ENCODE measurements at regions not wholly inside any gene's neighbourhood (a gene's known extent, or its start where the extent isn't known, plus 50 kb on each side); places are given as distances from the start of the nearest gene placed in this dataset.

GRCh38 chr10:30169342-30169741 lies 110.0 kb upstream of the JCAD start:
- TF ChIP-seq GATA2 (IDR thresholded peaks at IDR 0.05; ENCODE audit: low read depth, low read length): no peak
- no peak for TF ChIP-seq GATA3 (IDR thresholded peaks at IDR 0.05; ENCODE audit: low read depth, low read length)

DNA sequence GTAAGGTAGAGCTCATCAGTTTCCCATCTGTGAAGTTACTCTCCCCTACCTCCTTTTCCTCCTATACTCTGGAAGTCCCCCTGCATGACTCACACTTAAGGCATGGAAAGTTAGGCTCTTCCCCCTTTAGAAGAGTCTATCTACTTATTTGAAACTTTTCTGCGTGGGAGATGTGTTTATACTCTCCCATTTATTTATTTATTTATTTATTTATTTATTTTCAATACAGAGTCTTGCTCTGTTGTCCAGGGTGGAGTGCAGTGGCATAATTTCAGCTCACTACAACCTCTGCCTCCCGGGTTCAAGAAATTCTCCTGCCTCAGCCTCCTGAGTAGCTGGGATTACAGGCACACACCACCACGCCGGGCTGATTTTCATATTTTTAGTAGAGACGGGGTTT lies 107.5 kb upstream of the JCAD start:
- TF ChIP-seq GATA3 (IDR thresholded peaks at IDR 0.05; ENCODE audit: low read depth, low read length) (no peak), GATA2 (IDR thresholded peaks at IDR 0.05; ENCODE audit: low read depth, low read length) (no peak)

- TF ChIP-seq GATA3 (IDR thresholded peaks at IDR 0.05; ENCODE audit: low read depth, low read length) (no peak), GATA2 (IDR thresholded peaks at IDR 0.05; ENCODE audit: low read depth, low read length) (no peak)
Measured at GRCh38 chr10:30160271-30160982, 101.0 kb upstream of the JCAD start.

DNA sequence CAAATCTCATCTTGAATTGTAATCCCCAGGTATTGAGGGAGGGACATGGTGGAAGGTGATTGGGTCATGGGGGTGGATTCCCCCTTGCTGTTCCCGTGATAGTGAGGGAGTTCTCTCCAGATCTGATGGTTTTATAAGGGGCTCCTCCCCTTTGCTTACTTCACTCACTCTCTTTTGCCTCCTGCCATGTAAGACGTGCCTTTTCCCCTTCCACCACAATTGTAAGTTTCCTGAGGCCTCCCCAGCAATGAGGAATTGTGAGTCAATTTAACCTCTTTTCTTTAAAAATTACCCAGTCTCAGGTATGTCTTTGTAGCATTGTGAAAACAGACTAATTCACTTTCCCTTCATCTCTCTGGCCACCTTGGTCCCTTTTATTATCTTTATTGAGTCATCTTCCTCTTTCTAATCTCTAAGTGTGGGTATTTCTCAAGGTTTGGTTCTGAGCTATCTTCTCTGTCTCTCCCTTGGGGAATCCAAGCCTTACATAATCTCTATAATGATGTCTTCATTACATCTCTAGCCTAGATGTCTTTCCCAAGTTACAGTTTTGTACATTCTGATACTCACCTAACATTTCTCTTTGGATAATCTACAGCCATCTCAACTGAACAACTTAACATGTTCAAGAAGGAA lies 99.1 kb upstream of the JCAD start:
- TF ChIP-seq GATA2 (IDR thresholded peaks at IDR 0.05; ENCODE audit: low read depth, low read length) (no peak), GATA3 (IDR thresholded peaks at IDR 0.05; ENCODE audit: low read depth, low read length) (no peak)

DNA sequence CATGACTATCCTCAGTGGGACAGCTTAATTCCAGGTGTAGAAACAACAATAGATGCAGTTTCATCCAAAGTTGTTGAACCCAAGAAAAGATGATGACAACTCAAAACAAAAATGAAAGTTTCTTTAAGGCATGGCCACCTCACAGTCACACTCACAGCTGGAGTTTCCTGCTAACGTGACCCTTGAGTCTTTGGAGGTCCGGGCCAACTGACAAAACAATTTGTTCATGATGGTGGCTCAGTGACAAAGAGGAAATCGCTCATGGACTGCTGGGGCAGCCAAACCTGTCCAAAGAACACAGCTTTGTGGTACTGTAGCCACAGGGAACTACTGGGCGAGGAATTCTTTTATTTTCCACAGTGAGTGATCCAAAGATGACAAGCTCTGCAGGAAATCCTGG lies 96.0 kb upstream of the JCAD start:
- TF ChIP-seq GATA2 (IDR thresholded peaks at IDR 0.05; ENCODE audit: low read depth, low read length) (no peak), GATA3 (IDR thresholded peaks at IDR 0.05; ENCODE audit: low read depth, low read length) (no peak)

- TF ChIP-seq GATA2 (IDR thresholded peaks at IDR 0.05; ENCODE audit: low read depth, low read length): no peak
- no peak for TF ChIP-seq GATA3 (IDR thresholded peaks at IDR 0.05; ENCODE audit: low read depth, low read length)
Measured at GRCh38 chr10:30154561-30154960, 95.2 kb upstream of the JCAD start.

- TF ChIP-seq GATA3 (IDR thresholded peaks at IDR 0.05; ENCODE audit: low read depth, low read length) (no peak), GATA2 (IDR thresholded peaks at IDR 0.05; ENCODE audit: low read depth, low read length) (no peak)
Measured at GRCh38 chr10:30154126-30154525, 94.7 kb upstream of the JCAD start.

- TF ChIP-seq GATA3 (IDR thresholded peaks at IDR 0.05; ENCODE audit: low read depth, low read length) (no peak), GATA2 (IDR thresholded peaks at IDR 0.05; ENCODE audit: low read depth, low read length) (no peak)
Measured at GRCh38 chr10:30151581-30152389, 92.4 kb upstream of the JCAD start.

- TF ChIP-seq GATA2 (IDR thresholded peaks at IDR 0.05; ENCODE audit: low read depth, low read length): no peak
- TF ChIP-seq GATA3 (IDR thresholded peaks at IDR 0.05; ENCODE audit: low read depth, low read length): no peak
Measured at GRCh38 chr10:30141423-30141822, 82.0 kb upstream of the JCAD start.

DNA sequence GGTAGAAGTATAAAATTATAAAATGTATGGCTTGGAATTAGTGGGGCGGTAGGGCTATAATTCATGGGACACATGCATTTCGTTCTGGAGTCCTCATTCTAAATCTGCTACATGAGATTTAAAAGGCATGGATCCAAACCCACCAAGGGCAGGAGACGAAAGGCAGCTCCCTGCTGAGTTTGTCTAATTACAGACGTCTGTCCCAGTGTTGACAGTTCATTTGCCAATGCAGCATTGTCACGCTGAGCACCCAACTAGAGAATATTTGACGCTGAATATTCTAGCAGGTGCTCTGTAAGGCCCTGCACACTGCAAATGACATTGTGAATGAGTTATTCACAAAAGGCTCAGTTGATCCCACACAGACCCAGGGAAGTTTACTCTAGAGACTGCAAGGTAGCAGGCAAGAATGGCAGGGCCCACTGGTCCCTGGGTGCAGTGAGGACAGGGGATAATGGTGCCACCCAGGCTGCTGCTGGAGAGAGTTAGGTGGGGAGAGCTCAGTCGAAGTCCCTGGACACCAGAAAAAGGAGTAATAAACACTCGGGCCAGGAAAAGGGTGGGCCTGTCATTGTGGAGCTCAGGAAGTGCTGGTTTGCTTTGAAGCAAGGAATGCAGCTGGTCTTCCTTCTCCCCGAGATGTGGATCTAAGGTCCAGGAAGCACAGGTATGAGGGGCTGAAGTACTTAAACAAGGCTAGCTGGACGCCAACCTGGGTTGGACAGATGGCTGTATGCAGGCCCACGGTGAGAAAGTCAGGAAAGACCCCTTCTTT lies 75.0 kb upstream of the JCAD start:
- TF ChIP-seq GATA2 (IDR thresholded peaks at IDR 0.05; ENCODE audit: low read depth, low read length): no peak

- no peak for TF ChIP-seq GATA2 (IDR thresholded peaks at IDR 0.05; ENCODE audit: low read depth, low read length)
Measured at GRCh38 chr10:30133198-30133597, 73.8 kb upstream of the JCAD start.

GRCh38 chr10:30127120-30127541 lies 67.7 kb upstream of the JCAD start:
- no peak for TF ChIP-seq GATA2 (IDR thresholded peaks at IDR 0.05; ENCODE audit: low read depth, low read length)
- TF ChIP-seq GATA3 (IDR thresholded peaks at IDR 0.05; ENCODE audit: low read depth, low read length): no peak

DNA sequence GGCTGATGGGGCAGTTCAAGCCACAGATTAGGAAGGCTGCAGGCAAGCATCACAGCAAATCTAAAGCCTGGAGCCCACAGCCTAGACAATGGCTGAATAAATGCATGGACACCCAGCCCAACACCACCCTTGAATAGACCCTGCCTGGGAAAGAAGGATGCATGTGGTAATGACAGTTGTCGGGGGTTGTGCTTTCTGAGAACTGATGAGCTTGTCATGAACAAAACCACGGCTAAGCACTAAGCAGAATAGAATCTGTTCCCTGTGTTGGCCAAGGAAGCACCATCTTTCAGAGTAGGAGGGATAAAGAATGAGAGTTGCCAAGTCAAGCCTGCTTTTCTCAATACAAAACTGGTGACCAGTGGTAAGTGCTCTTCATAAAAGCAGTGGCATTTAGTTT lies 66.1 kb upstream of the JCAD start:
- TF ChIP-seq GATA2 (IDR thresholded peaks at IDR 0.05; ENCODE audit: low read depth, low read length) (no peak), GATA3 (IDR thresholded peaks at IDR 0.05; ENCODE audit: low read depth, low read length) (no peak)

- TF ChIP-seq GATA3 (IDR thresholded peaks at IDR 0.05; ENCODE audit: low read depth, low read length): no peak
- no peak for TF ChIP-seq GATA2 (IDR thresholded peaks at IDR 0.05; ENCODE audit: low read depth, low read length)
Measured at GRCh38 chr10:30124704-30125103, 65.3 kb upstream of the JCAD start.
